ENCODE measurements at regions not wholly inside any gene's neighbourhood (a gene's known extent, or its start where the extent isn't known, plus 50 kb on each side); places are given as distances from the start of the nearest gene placed in this dataset.

GRCh38 chr5:155211764-155212163 lies 198.2 kb downstream of the KIF4B start:
- no peak overlapping the region for H3K4me3 ChIP-seq (ENCODE audit: low read depth, low read length)
- DNase-seq = no peak
- no peak overlapping the region for H3K27ac ChIP-seq
- H3K9me3 ChIP-seq (ENCODE audit: severe bottlenecking) = peaks cover 3% of the 10 kb centered on the region
- no peaks in the 10 kb centered on the region for H3K27me3 ChIP-seq (ENCODE audit: insufficient read depth, low read depth, severe bottlenecking)
- no peaks in the 10 kb centered on the region for H3K36me3 ChIP-seq
- TF ChIP-seq CTCF (IDR thresholded peaks at IDR 0.05; ENCODE audit: low read depth, low read length) = no peak

DNA sequence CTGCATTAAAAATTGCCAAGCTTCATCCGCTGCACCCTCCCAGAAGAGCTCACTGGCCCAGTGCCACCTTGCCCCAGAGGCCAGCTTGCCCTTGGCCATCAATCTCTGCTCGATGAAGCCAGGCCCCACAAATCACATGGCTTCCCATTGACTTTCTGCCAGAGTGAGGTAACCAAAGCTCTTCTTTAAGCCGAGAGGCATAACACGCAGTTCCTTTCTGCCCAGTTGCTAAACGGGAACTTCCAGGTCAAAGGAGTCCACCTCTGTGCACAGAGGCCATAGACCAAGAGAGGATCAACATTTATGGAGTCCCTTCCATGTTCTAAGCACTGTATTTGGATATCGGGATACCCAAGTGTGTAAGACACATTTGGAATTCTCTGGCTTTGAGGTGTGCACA lies 208.8 kb downstream of the KIF4B start:
- Histone ChIP-seq H3K9me3 (ENCODE audit: severe bottlenecking) (peaks cover 8% of the 10 kb centered on the region), H3K36me3 (no peaks in the 10 kb centered on the region), H3K27me3 (ENCODE audit: insufficient read depth, low read depth, severe bottlenecking) (no peaks in the 10 kb centered on the region), H3K27ac (no peak overlapping the region), H3K4me3 (ENCODE audit: low read depth, low read length) (no peak overlapping the region)
- TF ChIP-seq CTCF (IDR thresholded peaks at IDR 0.05; ENCODE audit: low read depth, low read length) = no peak
- DNase-seq = peak; percentile 22

DNA sequence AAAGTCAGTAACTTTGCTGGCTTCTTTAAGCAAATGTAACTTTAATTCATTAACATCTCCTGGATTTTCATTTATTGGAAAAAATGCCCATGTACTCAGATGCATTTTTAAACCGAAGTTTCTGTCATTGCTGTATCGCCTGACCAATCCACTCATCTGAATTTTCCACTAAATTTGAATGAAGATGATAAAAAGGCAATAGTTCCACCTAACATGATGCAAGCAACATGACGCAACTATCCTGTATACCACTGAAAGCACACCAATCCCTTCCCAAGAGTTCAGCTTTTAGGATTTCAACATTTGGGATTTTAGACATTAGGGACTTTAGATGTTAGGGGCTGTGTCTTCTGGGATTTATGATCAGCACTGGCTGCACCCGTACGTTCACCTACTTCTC lies 215.6 kb downstream of the KIF4B start:
- no peak overlapping the region for H3K27ac ChIP-seq
- H3K4me3 ChIP-seq (ENCODE audit: low read depth, low read length) = no peak overlapping the region
- H3K36me3 ChIP-seq = no peaks in the 10 kb centered on the region
- no peak for TF ChIP-seq CTCF (IDR thresholded peaks at IDR 0.05; ENCODE audit: low read depth, low read length)
- no peak for DNase-seq
- no peaks in the 10 kb centered on the region for H3K27me3 ChIP-seq (ENCODE audit: insufficient read depth, low read depth, severe bottlenecking)
- peaks cover 5% of the 10 kb centered on the region for H3K9me3 ChIP-seq (ENCODE audit: severe bottlenecking)

DNA sequence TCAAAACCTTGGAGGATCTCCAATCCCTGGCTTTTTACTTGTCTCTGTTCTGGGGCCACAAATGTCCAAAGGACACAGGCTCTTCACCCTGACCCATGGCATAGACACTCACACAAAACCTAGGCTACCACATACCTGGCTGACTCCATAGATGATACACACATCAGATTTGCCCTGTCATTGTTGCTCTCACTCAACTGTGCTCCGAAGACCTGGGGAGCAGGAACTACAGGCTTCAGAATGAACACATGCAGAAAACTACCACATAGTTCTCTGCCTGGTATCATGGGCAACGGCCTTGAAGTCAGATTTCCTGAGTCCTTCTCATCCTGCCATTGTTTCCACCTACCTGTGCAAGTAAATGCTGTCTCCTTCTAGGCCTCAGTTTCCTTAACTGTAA lies 226.2 kb downstream of the KIF4B start:
- TF ChIP-seq CTCF (IDR thresholded peaks at IDR 0.05; ENCODE audit: low read depth, low read length) = no peak
- no peaks in the 10 kb centered on the region for H3K27me3 ChIP-seq (ENCODE audit: insufficient read depth, low read depth, severe bottlenecking)
- H3K36me3 ChIP-seq = no peaks in the 10 kb centered on the region
- H3K4me3 ChIP-seq (ENCODE audit: low read depth, low read length) = no peak overlapping the region
- peaks cover 5% of the 10 kb centered on the region for H3K9me3 ChIP-seq (ENCODE audit: severe bottlenecking)
- no peak for DNase-seq
- H3K27ac ChIP-seq = no peak overlapping the region

DNA sequence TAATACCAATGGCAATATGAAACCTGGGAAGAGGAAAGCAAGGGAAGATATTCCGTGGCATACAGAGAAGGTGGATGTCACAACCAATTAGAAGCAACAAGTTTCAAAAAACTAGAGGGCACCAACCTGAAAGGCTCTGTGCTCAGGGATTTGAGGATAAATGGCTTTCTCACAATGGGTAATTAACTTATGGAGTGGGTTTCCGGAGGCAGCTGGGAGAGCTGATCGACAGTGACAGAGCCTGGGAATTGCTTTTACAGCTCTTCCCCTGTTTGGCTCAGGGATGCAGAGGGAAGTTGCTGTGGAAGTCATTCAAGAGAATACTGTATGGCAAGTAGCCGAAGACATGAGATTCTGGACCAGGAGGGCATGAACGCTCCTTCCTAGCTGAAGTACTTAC lies 237.0 kb downstream of the KIF4B start:
- Histone ChIP-seq H3K9me3 (ENCODE audit: severe bottlenecking) (no peaks in the 10 kb centered on the region), H3K36me3 (no peaks in the 10 kb centered on the region), H3K27ac (no peak overlapping the region), H3K27me3 (ENCODE audit: insufficient read depth, low read depth, severe bottlenecking) (no peaks in the 10 kb centered on the region), H3K4me3 (ENCODE audit: low read depth, low read length) (no peak overlapping the region)
- no peak for TF ChIP-seq CTCF (IDR thresholded peaks at IDR 0.05; ENCODE audit: low read depth, low read length)
- peak; percentile 43 for DNase-seq

DNA sequence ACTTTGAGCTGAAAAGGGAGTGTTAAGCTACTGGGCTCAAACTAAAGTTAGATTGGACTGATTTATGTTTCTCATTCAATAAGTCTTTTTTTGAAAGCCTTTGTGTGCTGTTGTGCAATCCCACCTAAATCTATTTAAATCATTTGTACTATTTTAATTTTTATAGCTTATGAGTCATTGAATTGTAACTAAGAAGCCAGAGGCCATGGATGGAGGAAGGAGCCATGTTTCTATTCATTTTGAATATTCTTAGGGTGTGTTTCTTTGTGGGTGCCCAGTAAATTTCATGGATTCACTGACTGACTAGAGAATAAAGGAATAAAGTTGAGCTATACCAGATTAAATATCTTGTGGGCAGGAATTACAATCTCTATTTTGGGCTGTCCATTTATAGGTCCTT lies 238.5 kb downstream of the KIF4B start:
- Histone ChIP-seq H3K9me3 (ENCODE audit: severe bottlenecking) (no peaks in the 10 kb centered on the region), H3K36me3 (no peaks in the 10 kb centered on the region), H3K27me3 (ENCODE audit: insufficient read depth, low read depth, severe bottlenecking) (no peaks in the 10 kb centered on the region), H3K27ac (no peak overlapping the region), H3K4me3 (ENCODE audit: low read depth, low read length) (no peak overlapping the region)
- DNase-seq = no peak
- no peak for TF ChIP-seq CTCF (IDR thresholded peaks at IDR 0.05; ENCODE audit: low read depth, low read length)

All from WERI-Rb-1 (cell line).